ENCODE measurements at regions not wholly inside any gene's neighbourhood (a gene's known extent, or its start where the extent isn't known, plus 50 kb on each side); places are given as distances from the start of the nearest gene placed in this dataset.

DNA sequence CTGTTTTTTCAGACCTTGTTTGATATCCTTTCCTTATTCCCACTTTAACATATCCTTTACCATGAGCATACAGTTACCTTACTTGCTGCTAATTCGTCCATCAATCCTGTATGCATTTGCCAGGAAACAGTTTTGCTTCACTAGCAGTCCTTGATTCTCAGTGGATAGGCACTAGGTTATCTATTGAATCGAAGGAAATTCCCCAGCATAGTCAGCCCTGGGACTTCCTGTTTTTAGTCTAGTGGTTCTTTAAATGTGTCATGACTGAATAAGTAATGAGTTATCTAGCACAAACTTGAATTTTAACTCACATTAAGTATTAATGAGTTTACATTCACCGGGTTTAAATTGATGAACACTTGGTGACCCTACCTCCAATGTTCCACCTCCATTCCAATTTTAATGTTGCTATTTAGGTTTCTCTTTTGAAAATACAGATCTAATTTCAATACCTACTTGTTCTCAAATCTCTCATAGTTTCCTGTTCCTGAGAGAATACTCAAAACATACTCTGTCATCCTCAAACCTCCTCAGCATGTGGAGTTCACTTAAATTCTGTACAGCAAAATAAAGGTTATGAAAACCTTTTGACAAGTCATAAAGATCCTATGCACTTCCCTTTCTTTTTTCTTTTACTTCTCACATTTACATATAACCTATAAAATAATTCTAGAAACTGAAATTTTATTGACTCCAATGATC is 1375.1 kb upstream of the TENM4 start:
- TF ChIP-seq, protein P1, sequence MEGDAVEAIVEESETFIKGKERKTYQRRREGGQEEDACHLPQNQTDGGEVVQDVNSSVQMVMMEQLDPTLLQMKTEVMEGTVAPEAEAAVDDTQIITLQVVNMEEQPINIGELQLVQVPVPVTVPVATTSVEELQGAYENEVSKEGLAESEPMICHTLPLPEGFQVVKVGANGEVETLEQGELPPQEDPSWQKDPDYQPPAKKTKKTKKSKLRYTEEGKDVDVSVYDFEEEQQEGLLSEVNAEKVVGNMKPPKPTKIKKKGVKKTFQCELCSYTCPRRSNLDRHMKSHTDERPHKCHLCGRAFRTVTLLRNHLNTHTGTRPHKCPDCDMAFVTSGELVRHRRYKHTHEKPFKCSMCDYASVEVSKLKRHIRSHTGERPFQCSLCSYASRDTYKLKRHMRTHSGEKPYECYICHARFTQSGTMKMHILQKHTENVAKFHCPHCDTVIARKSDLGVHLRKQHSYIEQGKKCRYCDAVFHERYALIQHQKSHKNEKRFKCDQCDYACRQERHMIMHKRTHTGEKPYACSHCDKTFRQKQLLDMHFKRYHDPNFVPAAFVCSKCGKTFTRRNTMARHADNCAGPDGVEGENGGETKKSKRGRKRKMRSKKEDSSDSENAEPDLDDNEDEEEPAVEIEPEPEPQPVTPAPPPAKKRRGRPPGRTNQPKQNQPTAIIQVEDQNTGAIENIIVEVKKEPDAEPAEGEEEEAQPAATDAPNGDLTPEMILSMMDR (IDR thresholded peaks at IDR 0.05) = no peak
- no peak for TF ChIP-seq POLR2A (IDR thresholded peaks at IDR 0.05)
- no peak for TF ChIP-seq POLR2AphosphoS5 (IDR thresholded peaks at IDR 0.05)
- TF ChIP-seq EP300 (IDR thresholded peaks at IDR 0.05) = no peak

Measured in sigmoid colon (tissue), 4 donors.